Prostate gland (tissue), 2 donors: ENCODE measurements at regions not wholly inside any gene's neighbourhood (a gene's known extent, or its start where the extent isn't known, plus 50 kb on each side); places are given as distances from the start of the nearest gene placed in this dataset.

Source experiments
- CTCF ChIP-seq, 4 experiments: fragments of 200-600 bp in 2 of 4; fragments of 450-650 bp in 2 of 4; sonication (generic) in 2 of 4; IDR thresholded peaks; 1 replicate in 3 of 4; 2 replicates in 1 of 4; pipeline ENCODE4 v1.5.1; 2016 to 2019; ENCODE audit warnings: antibody characterized with exemption in 4 of 4, mild to moderate bottlenecking in 2 of 4, moderate library complexity in 2 of 4
- POLR2A ChIP-seq: fragments of 450-650 bp; IDR thresholded peaks from one replicate; pipeline ENCODE4 v1.6.1; 2016; ENCODE audit warnings: antibody characterized with exemption, mild to moderate bottlenecking
- POLR2AphosphoS5 ChIP-seq: sonication (generic); formaldehyde crosslinking; IDR thresholded peaks from one replicate; pipeline ENCODE4 v1.6.1; 2017; ENCODE audit warnings: antibody characterized with exemption

DNA sequence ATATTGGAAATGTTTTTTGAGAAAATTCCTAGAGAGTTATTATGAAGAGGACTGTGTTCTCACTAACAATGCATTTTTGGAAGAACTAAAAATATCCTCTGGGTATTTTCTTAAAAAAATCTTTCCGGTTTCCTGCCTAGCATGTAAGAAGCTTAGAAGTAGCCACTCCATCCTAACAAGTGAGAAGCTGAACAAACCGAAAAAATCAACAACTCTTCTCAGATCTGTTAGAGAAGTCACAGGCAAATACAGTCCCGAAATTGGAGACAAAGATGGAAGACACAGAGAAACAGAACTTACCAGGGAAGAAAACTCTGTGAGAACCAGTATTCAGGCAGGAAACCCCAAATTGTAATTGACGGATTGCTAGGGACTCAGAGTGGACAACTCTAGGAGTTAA, 173.0 kb downstream of the KLF12 start:
- TF ChIP-seq CTCF (IDR thresholded peaks at IDR 0.05) (no peak), POLR2AphosphoS5 (no peak), POLR2A (no peak)
